ENCODE measurements at regions not wholly inside any gene's neighbourhood (a gene's known extent, or its start where the extent isn't known, plus 50 kb on each side); places are given as distances from the start of the nearest gene placed in this dataset.
"Not testable (repeated sequence)": the region's sequence is repeated elsewhere in the genome, so short reads cannot be mapped to it uniquely, and the experiment has no call there.

GRCh38 chr7:41573443-41573842, 129.4 kb downstream of the INHBA start:
- WGBS, 10 experiments, result 46 to 100% (median 81%) methylated on average over 1 to 2 of the region's 2 CpGs; no CpG with 5 or more reads in 3 of the 10 experiments
- peak in 4 of 8 experiments; percentile 11 to 80 (median 54) for ATAC-seq (replicated peaks in 6 of 8)
- in situ Hi-C loops (cut with MboI; ENCODE audit: low pct_unique_long_range_greater_than_20kb in 2 of 9, low sequenced_read_pairs in 9 of 9, unreplicated experiment in 9 of 9), result no loop called here
- Histone ChIP-seq H3K27ac (no peak overlapping the region), H3K4me3 (no peak overlapping the region), H3K4me1 (replicated peaks in 1 of 2) (peaks cover 2 to 15% of the 10 kb centered on the region in 2 donors)

DNA sequence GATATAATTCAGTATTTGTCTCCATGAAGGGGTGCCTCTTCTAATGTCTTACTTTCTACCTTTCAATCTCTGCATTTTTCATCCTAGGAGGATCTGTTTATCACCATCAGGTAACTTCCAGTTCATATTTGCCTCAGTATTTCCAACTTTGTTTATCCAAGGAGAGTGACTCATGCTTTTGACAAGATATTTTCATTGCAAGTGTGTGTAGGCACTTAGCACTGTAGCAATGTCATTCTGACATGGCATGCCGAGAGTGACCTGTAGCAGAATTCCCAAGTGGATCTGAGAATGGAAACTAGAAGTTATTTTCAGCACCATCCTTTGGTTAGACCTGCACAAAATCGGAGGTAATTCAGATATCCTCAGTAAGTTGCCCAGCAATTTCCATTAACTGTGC, 129.9 kb downstream of the INHBA start:
- peaks cover 2 to 15% of the 10 kb centered on the region in 2 donors for H3K4me1 ChIP-seq (replicated peaks in 1 of 2)
- no peak overlapping the region for H3K4me3 ChIP-seq
- in situ Hi-C loops (cut with MboI; ENCODE audit: low pct_unique_long_range_greater_than_20kb in 2 of 9, low sequenced_read_pairs in 9 of 9, unreplicated experiment in 9 of 9), result no loop called here
- WGBS, 10 experiments, result 43 to 100% (median 85%) methylated on average over 1 to 2 of the region's 2 CpGs; no CpG with 5 or more reads in 1 of the 10 experiments
- peak in 4 of 8 experiments; percentile 25 to 49 (median 32) for ATAC-seq (replicated peaks in 6 of 8)
- no peak overlapping the region for H3K27ac ChIP-seq

DNA sequence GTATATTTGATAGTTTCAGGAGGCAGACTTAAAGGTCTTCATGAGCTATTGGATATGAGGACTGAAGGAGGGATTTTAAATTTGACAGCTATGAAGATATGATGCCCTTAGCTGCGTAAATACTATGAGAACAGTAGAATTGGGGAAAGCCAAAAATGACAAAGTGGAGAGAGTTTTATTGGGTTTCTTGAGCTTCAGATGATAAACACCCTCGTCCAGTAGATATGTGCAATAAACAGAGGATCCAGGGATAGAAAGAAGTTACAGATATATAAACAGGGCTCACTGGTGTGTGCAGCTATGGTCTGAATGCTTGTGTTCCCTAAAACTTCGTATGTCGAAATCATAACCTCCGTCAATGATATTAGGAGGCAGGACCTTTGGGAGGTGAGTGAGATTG, 131.3 kb downstream of the INHBA start:
- peaks cover 2 to 15% of the 10 kb centered on the region in 2 donors for H3K4me1 ChIP-seq (replicated peaks in 1 of 2)
- no peak overlapping the region for H3K4me3 ChIP-seq
- H3K27ac ChIP-seq, result no peak overlapping the region
- in situ Hi-C loops (cut with MboI; ENCODE audit: low pct_unique_long_range_greater_than_20kb in 2 of 9, low sequenced_read_pairs in 9 of 9, unreplicated experiment in 9 of 9), result no loop called here
- WGBS, 10 experiments, result 82 to 97% (median 87%) methylated on average over 4 to 5 of the region's 5 CpGs; no CpG with 5 or more reads in 1 of the 10 experiments
- no peak for ATAC-seq (replicated peaks in 6 of 8)

- H3K4me1 ChIP-seq (replicated peaks in 1 of 2), result peaks cover 2 to 15% of the 10 kb centered on the region in 2 donors
- in situ Hi-C loops (cut with MboI; ENCODE audit: low pct_unique_long_range_greater_than_20kb in 2 of 9, low sequenced_read_pairs in 9 of 9, unreplicated experiment in 9 of 9), result no loop called here
- peak in 2 of 8 experiments; percentile 21 to 33 for ATAC-seq (replicated peaks in 6 of 8)
- 88 to 100% (median 100%) methylated on average over 1 of the region's 1 CpG; no CpG with 5 or more reads in 4 of the 10 experiments for WGBS, 10 experiments
- H3K27ac ChIP-seq, result no peak overlapping the region
- no peak overlapping the region for H3K4me3 ChIP-seq
These were observed 132.1 kb downstream of the INHBA start for GRCh38 chr7:41570766-41571165.

- in situ Hi-C loops (cut with MboI; ENCODE audit: low pct_unique_long_range_greater_than_20kb in 2 of 9, low sequenced_read_pairs in 9 of 9, unreplicated experiment in 9 of 9), result no loop called here
- H3K4me1 ChIP-seq (replicated peaks in 1 of 2), result peaks cover 2 to 9% of the 10 kb centered on the region in 2 donors
- WGBS, 10 experiments, result 29 to 67% (median 51%) methylated on average over 1 of the region's 1 CpG; no CpG with 5 or more reads in 6 of the 10 experiments
- no peak overlapping the region for H3K4me3 ChIP-seq
- no peak overlapping the region for H3K27ac ChIP-seq
- no peak for ATAC-seq (replicated peaks in 6 of 8)
These were observed 134.8 kb downstream of the INHBA start for GRCh38 chr7:41568135-41568534.

DNA sequence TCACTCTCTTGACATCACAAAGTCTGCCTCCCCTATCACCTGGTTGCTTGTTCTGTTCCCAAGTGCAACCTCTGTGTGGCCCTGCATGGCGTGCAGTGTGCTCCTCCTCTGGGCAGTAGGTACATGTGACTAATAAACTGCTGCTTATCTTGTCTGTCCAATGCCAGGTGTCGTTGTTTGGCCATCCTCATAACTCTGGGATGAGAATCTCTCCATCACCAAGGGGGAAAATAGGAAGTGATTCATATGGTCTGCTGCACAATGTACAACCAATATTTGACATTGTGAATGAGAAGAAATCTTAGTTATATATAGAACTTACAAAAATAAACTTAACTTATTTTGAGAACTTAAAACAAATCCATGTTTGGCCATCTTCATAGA, 135.2 kb downstream of the INHBA start:
- no peak overlapping the region for H3K27ac ChIP-seq
- H3K4me1 ChIP-seq (replicated peaks in 1 of 2), result peaks cover 2 to 6% of the 10 kb centered on the region in 2 donors
- 67 to 92% (median 73%) methylated on average over 1 to 2 of the region's 2 CpGs; no CpG with 5 or more reads in 3 of the 10 experiments for WGBS, 10 experiments
- in situ Hi-C loops (cut with MboI; ENCODE audit: low pct_unique_long_range_greater_than_20kb in 2 of 9, low sequenced_read_pairs in 9 of 9, unreplicated experiment in 9 of 9), result no loop called here
- ATAC-seq (replicated peaks in 6 of 8), result no peak
- H3K4me3 ChIP-seq, result no peak overlapping the region

GRCh38 chr7:41567031-41567730, 135.7 kb downstream of the INHBA start:
- WGBS, 10 experiments, result 0 to 67% (median 29%) methylated on average over 1 of the region's 1 CpG; no CpG with 5 or more reads in 5 of the 10 experiments
- in situ Hi-C loops (cut with MboI; ENCODE audit: low pct_unique_long_range_greater_than_20kb in 2 of 9, low sequenced_read_pairs in 9 of 9, unreplicated experiment in 9 of 9), result no loop called here
- no peak overlapping the region for H3K27ac ChIP-seq

GRCh38 chr7:41566581-41566980, 136.3 kb downstream of the INHBA start:
- H3K27ac ChIP-seq, result no peak overlapping the region
- no peak overlapping the region for H3K4me3 ChIP-seq
- no peak for ATAC-seq (replicated peaks in 6 of 8)
- peaks cover 2 to 6% of the 10 kb centered on the region in 2 donors for H3K4me1 ChIP-seq (replicated peaks in 1 of 2)
- WGBS, 10 experiments, result 50 to 100% (median 83%) methylated on average over 1 to 4 of the region's 4 CpGs; no CpG with 5 or more reads in 2 of the 10 experiments
- in situ Hi-C loops (cut with MboI; ENCODE audit: low pct_unique_long_range_greater_than_20kb in 2 of 9, low sequenced_read_pairs in 9 of 9, unreplicated experiment in 9 of 9), result no loop called here

More at GRCh38 chr7:41567031-41567730, 135.7 kb downstream of the INHBA start:
- Histone ChIP-seq H3K4me3 (no peak overlapping the region), H3K4me1 (replicated peaks in 1 of 2) (peaks cover 2 to 6% of the 10 kb centered on the region in 2 donors)
- ATAC-seq (replicated peaks in 6 of 8), result no peak

GRCh38 chr7:41565655-41566054, 137.2 kb downstream of the INHBA start:
- WGBS, 10 experiments, result 0 to 71% (median 54%) methylated on average over 1 to 4 of the region's 4 CpGs; no CpG with 5 or more reads in 2 of the 10 experiments
- Histone ChIP-seq H3K27ac (no peak overlapping the region), H3K4me1 (replicated peaks in 1 of 2) (peaks cover 2 to 3% of the 10 kb centered on the region in 2 donors), H3K4me3 (no peak overlapping the region)
- in situ Hi-C loops (cut with MboI; ENCODE audit: low pct_unique_long_range_greater_than_20kb in 2 of 9, low sequenced_read_pairs in 9 of 9, unreplicated experiment in 9 of 9), result no loop called here
- ATAC-seq (replicated peaks in 6 of 8), result no peak

- in situ Hi-C loops (cut with MboI; ENCODE audit: low pct_unique_long_range_greater_than_20kb in 2 of 9, low sequenced_read_pairs in 9 of 9, unreplicated experiment in 9 of 9), result no loop called here
- 50 to 100% (median 89%) methylated on average over 1 to 3 of the region's 3 CpGs; no CpG with 5 or more reads in 1 of the 10 experiments for WGBS, 10 experiments
- Histone ChIP-seq H3K4me3 (no peak overlapping the region), H3K4me1 (replicated peaks in 1 of 2) (no peaks in the 10 kb centered on the region), H3K27ac (no peak overlapping the region)
- ATAC-seq (replicated peaks in 6 of 8), result no peak
These were observed 143.5 kb downstream of the INHBA start for GRCh38 chr7:41559426-41559825.

GRCh38 chr7:41554481-41554880, 148.4 kb downstream of the INHBA start:
- H3K4me3 ChIP-seq, result no peak overlapping the region
- H3K27ac ChIP-seq, result no peak overlapping the region
- in situ Hi-C loops (cut with MboI; ENCODE audit: low pct_unique_long_range_greater_than_20kb in 2 of 9, low sequenced_read_pairs in 9 of 9, unreplicated experiment in 9 of 9), result no loop called here
- ATAC-seq (replicated peaks in 6 of 8), result no peak
- no peaks in the 10 kb centered on the region for H3K4me1 ChIP-seq (replicated peaks in 1 of 2)

DNA sequence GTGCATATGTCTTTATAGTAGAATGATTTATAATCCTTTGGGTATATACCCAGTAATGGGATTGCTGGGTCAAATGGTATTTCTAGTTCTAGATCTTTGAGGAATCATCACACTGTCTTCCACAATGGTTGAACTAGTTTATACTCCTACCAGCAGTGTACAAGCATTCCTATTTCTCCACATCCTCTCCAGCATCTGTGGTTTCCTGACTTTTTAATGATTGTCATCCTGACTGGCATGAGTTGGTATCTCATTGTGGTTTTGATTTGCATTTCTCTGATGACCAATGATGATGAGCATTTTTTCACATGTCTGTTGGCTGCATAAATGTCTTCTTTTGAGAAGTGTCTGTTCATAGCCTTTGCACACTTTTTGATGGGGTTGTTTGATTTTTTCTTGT, 152.8 kb downstream of the INHBA start:
- ATAC-seq (replicated peaks in 6 of 8); H3K27ac ChIP-seq; in situ Hi-C loops (cut with MboI; ENCODE audit: low pct_unique_long_range_greater_than_20kb in 2 of 9, low sequenced_read_pairs in 9 of 9, unreplicated experiment in 9 of 9); H3K4me3 ChIP-seq; H3K4me1 ChIP-seq (replicated peaks in 1 of 2): not testable (repeated sequence)

DNA sequence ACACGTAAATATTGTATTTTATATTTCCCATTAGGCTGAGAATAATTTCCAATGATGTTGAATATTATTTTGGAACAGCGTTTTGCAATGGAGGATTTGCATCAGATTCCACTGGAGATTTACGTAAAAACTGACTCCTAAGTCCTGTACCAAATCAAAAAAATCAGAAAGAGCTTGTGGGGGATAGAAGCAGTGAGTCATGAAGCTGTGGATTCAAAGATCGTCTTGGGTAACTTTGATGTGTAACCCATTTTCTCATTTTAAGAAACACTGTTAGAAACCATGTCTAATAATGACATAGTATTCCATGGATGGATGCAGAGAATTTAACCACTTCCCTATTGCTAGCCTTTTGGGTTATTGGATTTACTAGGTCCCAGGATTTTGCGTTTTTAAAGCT, 158.6 kb downstream of the INHBA start:
- no peak overlapping the region for H3K27ac ChIP-seq
- no peak overlapping the region for H3K4me3 ChIP-seq
- ATAC-seq (replicated peaks in 6 of 8), result no peak
- H3K4me1 ChIP-seq (replicated peaks in 1 of 2), result peaks cover 0 to 2% of the 10 kb centered on the region in 2 donors
- 47 to 91% (median 80%) methylated on average over 3 to 5 of the region's 5 CpGs for WGBS, 10 experiments
- in situ Hi-C loops (cut with MboI; ENCODE audit: low pct_unique_long_range_greater_than_20kb in 2 of 9, low sequenced_read_pairs in 9 of 9, unreplicated experiment in 9 of 9), result no loop called here

- H3K4me3 ChIP-seq, result no peak overlapping the region
- in situ Hi-C loops (cut with MboI; ENCODE audit: low pct_unique_long_range_greater_than_20kb in 2 of 9, low sequenced_read_pairs in 9 of 9, unreplicated experiment in 9 of 9), result no loop called here
- no peak overlapping the region for H3K27ac ChIP-seq
- peak in 2 of 8 experiments; percentile 7 to 12 for ATAC-seq (replicated peaks in 6 of 8)
- H3K4me1 ChIP-seq (replicated peaks in 1 of 2), result peaks cover 6 to 9% of the 10 kb centered on the region in 2 donors
- WGBS, 10 experiments, result 80 to 100% (median 93%) methylated on average over 1 to 3 of the region's 3 CpGs; no CpG with 5 or more reads in 5 of the 10 experiments
These were observed 162.3 kb downstream of the INHBA start for GRCh38 chr7:41540601-41541000.
